HG03025 (cell line): ENCODE measurements at regions not wholly inside any gene's neighbourhood (a gene's known extent, or its start where the extent isn't known, plus 50 kb on each side); places are given as distances from the start of the nearest gene placed in this dataset.

ENCODE experiments used
- ATAC-seq: cut with Tn5 transposase; IDR thresholded peaks from one replicate; pipeline ENCODE4 v1.9.1; 2021; ENCODE audit warnings: mild to moderate bottlenecking, moderate library complexity; ENCODE audit not compliant: unreplicated experiment, low FRiP score

GRCh38 chr4:34037280-34037679 is 2207.0 kb downstream of the ARAP2 start:
- ATAC-seq = no peak

GRCh38 chr4:34039766-34040165 is 2204.5 kb downstream of the ARAP2 start:
- no peak for ATAC-seq

GRCh38 chr4:34043131-34043530 is 2201.2 kb downstream of the ARAP2 start:
- no peak for ATAC-seq

- no peak for ATAC-seq
These were observed 2197.7 kb downstream of the ARAP2 start for GRCh38 chr4:34046580-34046979.

GRCh38 chr4:34047363-34047762 is 2197.0 kb downstream of the ARAP2 start:
- no peak for ATAC-seq

- no peak for ATAC-seq
These were observed 2178.2 kb downstream of the ARAP2 start for GRCh38 chr4:34066126-34066525.

GRCh38 chr4:34091451-34091850 is 2152.9 kb downstream of the ARAP2 start:
- ATAC-seq = no peak

GRCh38 chr4:34094114-34094513 is 2150.2 kb downstream of the ARAP2 start:
- ATAC-seq = no peak

GRCh38 chr4:34105311-34105710 is 2139.0 kb downstream of the ARAP2 start:
- no peak for ATAC-seq

GRCh38 chr4:34108391-34108790 is 2135.9 kb downstream of the ARAP2 start:
- no peak for ATAC-seq

- ATAC-seq = no peak
These were observed 2131.7 kb downstream of the ARAP2 start for GRCh38 chr4:34112573-34112972.

- no peak for ATAC-seq
These were observed 2105.9 kb downstream of the ARAP2 start for GRCh38 chr4:34138385-34138784.

GRCh38 chr4:34139346-34139745 is 2105.0 kb downstream of the ARAP2 start:
- ATAC-seq = no peak

GRCh38 chr4:34148322-34148908 is 2095.9 kb downstream of the ARAP2 start:
- no peak for ATAC-seq

GRCh38 chr4:34157547-34157946 is 2086.8 kb downstream of the ARAP2 start:
- no peak for ATAC-seq

- no peak for ATAC-seq
These were observed 2085.4 kb downstream of the ARAP2 start for GRCh38 chr4:34158878-34159277.

GRCh38 chr4:34170946-34171345 is 2073.4 kb downstream of the ARAP2 start:
- ATAC-seq = no peak

GRCh38 chr4:34176609-34177008 is 2067.7 kb downstream of the ARAP2 start:
- ATAC-seq = no peak

- no peak for ATAC-seq
These were observed 2065.8 kb downstream of the ARAP2 start for GRCh38 chr4:34178476-34178875.

GRCh38 chr4:34181311-34181841 is 2062.9 kb downstream of the ARAP2 start:
- no peak for ATAC-seq

GRCh38 chr4:34181891-34182290 is 2062.4 kb downstream of the ARAP2 start:
- ATAC-seq = no peak

GRCh38 chr4:34182306-34182705 is 2062.0 kb downstream of the ARAP2 start:
- no peak for ATAC-seq

- ATAC-seq = no peak
These were observed 2060.4 kb downstream of the ARAP2 start for GRCh38 chr4:34183926-34184325.
